SU-DHL-6 (cell line): ENCODE measurements at regions not wholly inside any gene's neighbourhood (a gene's known extent, or its start where the extent isn't known, plus 50 kb on each side); places are given as distances from the start of the nearest gene placed in this dataset.

Experiments
- H2AFZ ChIP-seq: fragments of 200-600 bp; sonication (generic); 2 replicates; pipeline ENCODE4 v1.6.1; 2014; ENCODE audit warnings: low read depth, mild to moderate bottlenecking, moderate library complexity, mixed read lengths, antibody characterized with exemption, low read length; ENCODE audit not compliant: severe bottlenecking
- H3F3A ChIP-seq: fragments of 200-600 bp; shearing (Covaris generic); 2 replicates; pipeline ENCODE4 v1.6.0; 2016; ENCODE audit warnings: antibody characterized with exemption, mild to moderate bottlenecking; ENCODE audit not compliant: insufficient read depth
- H3K27ac ChIP-seq: fragments of 200-600 bp; sonication (generic); 2 replicates; pipeline ENCODE4 v1.5.1; 2016; ENCODE audit warnings: low read depth, mild to moderate bottlenecking, low read length, moderate library complexity, mixed read lengths
- H3K27me3 ChIP-seq: fragments of 200-600 bp; sonication (generic), shearing (Covaris generic); 2 replicates; pipeline ENCODE4 v1.6.0; 2014; ENCODE audit warnings: mild to moderate bottlenecking, low read length
- H3K36me3 ChIP-seq: fragments of 200-600 bp; sonication (generic); 2 replicates; pipeline ENCODE4 v1.6.1; 2014; ENCODE audit warnings: mild to moderate bottlenecking, low read length, mixed read lengths
- H3K4me2 ChIP-seq: fragments of 300-600, 200-600 bp; shearing (Covaris generic), sonication (generic); 2 replicates; pipeline ENCODE4 v1.6.0; 2014; ENCODE audit warnings: low read length, low read depth, mild to moderate bottlenecking; ENCODE audit not compliant: poor library complexity, severe bottlenecking
- H3K4me3 ChIP-seq: fragments of 200-600 bp; sonication (generic); 2 replicates; pipeline ENCODE4 v1.5.1; 2014; ENCODE audit warnings: antibody characterized with exemption, low read length, mild to moderate bottlenecking, mixed read lengths; ENCODE audit not compliant: insufficient read depth, poor library complexity, severe bottlenecking
- H3K79me2 ChIP-seq: fragments of 200-600 bp; sonication (generic); 2 replicates; pipeline ENCODE4 v1.6.1; 2014; ENCODE audit warnings: mild to moderate bottlenecking, low read length, moderate library complexity; ENCODE audit not compliant: insufficient read depth
- H3K9ac ChIP-seq: fragments of 200-600 bp; sonication (generic); 2 replicates; pipeline ENCODE4 v1.7.0; 2014; ENCODE audit warnings: mild to moderate bottlenecking, low read length
- H3K9me2 ChIP-seq: fragments of 200-600 bp; sonication (generic); replicated peaks from 2 replicates; pipeline ENCODE4 v1.6.1; 2014; ENCODE audit warnings: low read length; ENCODE audit not compliant: insufficient read depth
- H3K9me3 ChIP-seq: fragments of 200-600 bp; sonication (generic); 2 replicates; pipeline ENCODE4 v1.6.1; 2014; ENCODE audit warnings: low read length, mixed read lengths; ENCODE audit not compliant: insufficient read depth
- H4K20me1 ChIP-seq: fragments of 200-600 bp; sonication (generic); 2 replicates; pipeline ENCODE4 v1.6.1; 2014; ENCODE audit warnings: low read depth, mild to moderate bottlenecking, antibody characterized with exemption, low read length, moderate library complexity, mixed read lengths
- EZH2phosphoT487 ChIP-seq: fragments of 200-600 bp; sonication (generic), shearing (Covaris generic); conservative IDR thresholded peaks from 2 replicates; pipeline ENCODE4 v1.6.1; 2018; ENCODE audit warnings: mild to moderate bottlenecking, antibody characterized with exemption, low read length, moderate library complexity, mixed read lengths
- TF ChIP-seq, protein P1 (sequence below): fragments of 200-600 bp; sonication (generic); IDR thresholded peaks from one replicate; pipeline ENCODE4 v1.5.1; 2017; ENCODE audit warnings: antibody characterized with exemption, mild to moderate bottlenecking, low read length, moderate library complexity; ENCODE audit not compliant: insufficient read depth, poor library complexity, severe bottlenecking

DNA sequence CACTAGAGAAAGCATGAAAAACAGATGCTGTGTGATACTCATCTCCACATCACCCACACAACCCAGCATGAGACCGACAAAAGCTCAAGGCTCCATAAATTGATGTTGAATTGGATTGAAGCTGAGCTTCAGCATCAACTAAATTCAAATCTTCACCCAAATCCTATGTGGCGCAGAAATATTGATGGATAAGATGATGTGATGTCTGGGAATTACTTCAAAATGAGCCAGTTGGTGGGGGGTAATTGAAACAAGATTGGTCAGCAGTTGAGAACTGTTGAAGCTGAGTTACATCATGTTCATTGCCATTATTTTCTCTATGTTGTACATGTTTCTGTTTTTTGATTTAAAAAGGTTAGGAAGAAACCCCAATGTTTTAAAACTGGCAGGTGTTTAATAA is 166.5 kb upstream of the STS start:
- H3K27ac ChIP-seq, result no peak overlapping the region
- H3K79me2 ChIP-seq, result no peaks in the 10 kb centered on the region
- no peaks in the 10 kb centered on the region for H3K36me3 ChIP-seq
- TF ChIP-seq EZH2phosphoT487, result no peak
- TF ChIP-seq, protein P1, sequence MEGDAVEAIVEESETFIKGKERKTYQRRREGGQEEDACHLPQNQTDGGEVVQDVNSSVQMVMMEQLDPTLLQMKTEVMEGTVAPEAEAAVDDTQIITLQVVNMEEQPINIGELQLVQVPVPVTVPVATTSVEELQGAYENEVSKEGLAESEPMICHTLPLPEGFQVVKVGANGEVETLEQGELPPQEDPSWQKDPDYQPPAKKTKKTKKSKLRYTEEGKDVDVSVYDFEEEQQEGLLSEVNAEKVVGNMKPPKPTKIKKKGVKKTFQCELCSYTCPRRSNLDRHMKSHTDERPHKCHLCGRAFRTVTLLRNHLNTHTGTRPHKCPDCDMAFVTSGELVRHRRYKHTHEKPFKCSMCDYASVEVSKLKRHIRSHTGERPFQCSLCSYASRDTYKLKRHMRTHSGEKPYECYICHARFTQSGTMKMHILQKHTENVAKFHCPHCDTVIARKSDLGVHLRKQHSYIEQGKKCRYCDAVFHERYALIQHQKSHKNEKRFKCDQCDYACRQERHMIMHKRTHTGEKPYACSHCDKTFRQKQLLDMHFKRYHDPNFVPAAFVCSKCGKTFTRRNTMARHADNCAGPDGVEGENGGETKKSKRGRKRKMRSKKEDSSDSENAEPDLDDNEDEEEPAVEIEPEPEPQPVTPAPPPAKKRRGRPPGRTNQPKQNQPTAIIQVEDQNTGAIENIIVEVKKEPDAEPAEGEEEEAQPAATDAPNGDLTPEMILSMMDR, result no peak
- no peak overlapping the region for H2AFZ ChIP-seq
- H3K9me3 ChIP-seq, result no peaks in the 10 kb centered on the region
- H3K27me3 ChIP-seq, result no peaks in the 10 kb centered on the region
- H3K9ac ChIP-seq, result no peak overlapping the region
- no peaks in the 10 kb centered on the region for H4K20me1 ChIP-seq
- no peak overlapping the region for H3K4me3 ChIP-seq
- no peaks in the 10 kb centered on the region for H3F3A ChIP-seq
- H3K4me2 ChIP-seq, result no peak overlapping the region
- H3K9me2 ChIP-seq, result no peaks in the 10 kb centered on the region

DNA sequence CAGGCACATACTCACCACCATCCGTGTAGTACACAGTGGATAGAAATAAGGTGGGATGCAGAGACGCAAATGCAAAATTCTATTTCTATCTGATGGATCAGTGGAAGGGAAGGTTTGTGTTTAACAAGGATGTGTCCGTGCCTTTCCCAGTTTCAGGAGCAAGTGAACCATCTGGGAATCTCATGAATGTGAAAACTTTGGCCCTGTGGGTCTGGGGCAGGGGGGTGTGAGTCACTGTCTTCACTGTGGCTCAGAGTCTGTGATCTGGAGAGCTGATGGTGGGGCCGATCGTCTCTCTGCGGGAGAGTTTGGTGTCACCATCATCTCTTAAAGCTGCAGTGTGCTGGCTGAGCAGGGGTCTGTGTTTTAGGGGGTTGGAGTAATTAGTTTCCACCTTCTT is 179.3 kb upstream of the STS start:
- Histone ChIP-seq H3K27me3 (no peaks in the 10 kb centered on the region), H3K79me2 (no peaks in the 10 kb centered on the region), H3K9ac (no peak overlapping the region), H3K9me2 (no peaks in the 10 kb centered on the region), H3K4me2 (no peak overlapping the region), H3F3A (no peaks in the 10 kb centered on the region), H3K27ac (no peak overlapping the region), H3K4me3 (no peak overlapping the region), H3K36me3 (no peaks in the 10 kb centered on the region), H4K20me1 (no peaks in the 10 kb centered on the region), H3K9me3 (no peaks in the 10 kb centered on the region), H2AFZ (no peak overlapping the region)
- no peak for TF ChIP-seq EZH2phosphoT487
- TF ChIP-seq, protein P1, result no peak

DNA sequence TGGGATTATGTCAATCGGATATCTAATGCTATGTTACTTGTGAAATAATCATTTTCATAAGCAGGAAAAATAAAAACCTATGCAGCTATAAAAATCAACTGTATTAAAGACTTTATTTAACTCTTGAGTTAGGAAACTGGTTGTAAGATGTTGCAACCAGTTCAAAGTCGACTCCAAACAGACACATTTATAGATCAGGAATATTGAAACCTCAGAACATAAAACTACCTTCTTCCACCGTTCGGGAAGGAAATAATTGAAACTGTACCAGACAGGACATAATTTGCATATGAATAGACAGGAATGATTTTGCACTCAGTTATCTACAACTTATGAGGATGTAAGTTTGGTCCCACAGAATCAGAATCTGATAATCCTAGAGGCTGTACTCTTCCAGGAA is 181.8 kb upstream of the STS start:
- Histone ChIP-seq H2AFZ (no peak overlapping the region), H3K79me2 (no peaks in the 10 kb centered on the region), H3K4me3 (no peak overlapping the region), H3K4me2 (no peak overlapping the region), H3K9me3 (no peaks in the 10 kb centered on the region), H3K9ac (no peak overlapping the region), H3K27ac (no peak overlapping the region), H3K36me3 (no peaks in the 10 kb centered on the region), H3K9me2 (no peaks in the 10 kb centered on the region), H3K27me3 (no peaks in the 10 kb centered on the region), H3F3A (no peaks in the 10 kb centered on the region), H4K20me1 (no peaks in the 10 kb centered on the region)
- TF ChIP-seq EZH2phosphoT487, result no peak
- TF ChIP-seq, protein P1, result no peak

DNA sequence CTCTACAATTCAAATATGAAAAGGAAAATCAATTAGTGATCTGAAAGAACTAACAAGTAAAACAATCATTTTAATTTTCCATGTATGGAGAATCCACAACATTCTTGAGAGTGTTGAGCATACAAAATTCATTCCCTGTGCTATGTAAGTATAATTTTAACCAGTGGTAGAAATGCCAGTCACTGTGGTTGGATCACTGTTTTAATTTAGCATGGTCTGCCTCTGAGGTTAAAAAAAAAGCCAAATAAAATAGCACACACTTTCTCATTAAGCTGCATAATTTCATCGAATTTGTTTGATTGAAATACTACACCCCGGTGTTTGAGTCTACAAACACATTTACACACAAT is 185.5 kb upstream of the STS start:
- H3K9me3 ChIP-seq, result no peaks in the 10 kb centered on the region
- no peak overlapping the region for H3K4me2 ChIP-seq
- H3F3A ChIP-seq, result no peaks in the 10 kb centered on the region
- no peaks in the 10 kb centered on the region for H3K27me3 ChIP-seq
- H3K79me2 ChIP-seq, result no peaks in the 10 kb centered on the region
- TF ChIP-seq, protein P1, result no peak
- no peak overlapping the region for H2AFZ ChIP-seq
- H3K4me3 ChIP-seq, result no peak overlapping the region
- no peak overlapping the region for H3K9ac ChIP-seq
- no peaks in the 10 kb centered on the region for H4K20me1 ChIP-seq
- H3K36me3 ChIP-seq, result no peaks in the 10 kb centered on the region
- H3K27ac ChIP-seq, result no peak overlapping the region
- H3K9me2 ChIP-seq, result no peaks in the 10 kb centered on the region
